ENCODE measurements at regions not wholly inside any gene's neighbourhood (a gene's known extent, or its start where the extent isn't known, plus 50 kb on each side); places are given as distances from the start of the nearest gene placed in this dataset.

DNA sequence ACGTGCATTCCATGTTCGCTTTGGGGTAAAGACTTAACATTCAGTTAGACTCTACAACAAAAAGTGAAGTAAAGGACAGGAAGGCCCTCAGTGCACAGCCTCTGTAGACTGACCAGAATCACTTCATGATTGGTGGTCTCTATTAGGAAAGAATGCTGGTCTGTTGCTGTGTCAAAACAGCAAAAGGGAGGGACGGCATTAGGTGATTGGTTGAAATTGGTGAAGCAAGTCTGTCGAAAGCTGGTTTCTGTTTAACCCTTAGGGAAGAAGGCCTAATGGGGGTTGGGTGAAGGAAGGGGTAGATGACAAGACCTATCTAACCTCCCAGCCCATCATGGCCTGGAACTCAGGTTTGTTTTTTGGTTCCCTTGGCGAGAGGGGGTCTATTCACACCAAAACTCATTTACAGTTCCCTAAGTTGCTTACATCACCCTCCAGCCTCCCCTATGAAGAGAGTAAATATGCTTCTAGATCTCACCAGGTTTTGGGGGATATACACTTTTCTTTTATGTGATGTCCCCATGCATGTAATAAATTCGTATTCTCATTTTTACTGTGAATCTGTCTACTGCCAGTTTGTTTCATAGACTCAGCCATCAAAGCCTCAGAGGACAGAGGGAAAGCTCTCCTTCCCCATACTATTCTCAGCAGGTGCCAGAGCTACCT, 65.6 kb downstream of the TMEM17 start:
- Histone ChIP-seq H3K27me3 (replicated peaks; ENCODE audit: control insufficient read depth, insufficient read depth, low read length) (no peaks in the 10 kb centered on the region), H3K4me3 (replicated peaks; ENCODE audit: low read depth, low read length) (no peak overlapping the region), H3K36me3 (ENCODE audit: control insufficient read depth, insufficient read depth, low read length) (no peaks in the 10 kb centered on the region)
- TF ChIP-seq, protein P1, sequence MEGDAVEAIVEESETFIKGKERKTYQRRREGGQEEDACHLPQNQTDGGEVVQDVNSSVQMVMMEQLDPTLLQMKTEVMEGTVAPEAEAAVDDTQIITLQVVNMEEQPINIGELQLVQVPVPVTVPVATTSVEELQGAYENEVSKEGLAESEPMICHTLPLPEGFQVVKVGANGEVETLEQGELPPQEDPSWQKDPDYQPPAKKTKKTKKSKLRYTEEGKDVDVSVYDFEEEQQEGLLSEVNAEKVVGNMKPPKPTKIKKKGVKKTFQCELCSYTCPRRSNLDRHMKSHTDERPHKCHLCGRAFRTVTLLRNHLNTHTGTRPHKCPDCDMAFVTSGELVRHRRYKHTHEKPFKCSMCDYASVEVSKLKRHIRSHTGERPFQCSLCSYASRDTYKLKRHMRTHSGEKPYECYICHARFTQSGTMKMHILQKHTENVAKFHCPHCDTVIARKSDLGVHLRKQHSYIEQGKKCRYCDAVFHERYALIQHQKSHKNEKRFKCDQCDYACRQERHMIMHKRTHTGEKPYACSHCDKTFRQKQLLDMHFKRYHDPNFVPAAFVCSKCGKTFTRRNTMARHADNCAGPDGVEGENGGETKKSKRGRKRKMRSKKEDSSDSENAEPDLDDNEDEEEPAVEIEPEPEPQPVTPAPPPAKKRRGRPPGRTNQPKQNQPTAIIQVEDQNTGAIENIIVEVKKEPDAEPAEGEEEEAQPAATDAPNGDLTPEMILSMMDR (IDR thresholded peaks at IDR 0.05; ENCODE audit: insufficient read depth, low read length, poor library complexity, severe bottlenecking), result no peak
- no peak for DNase-seq (ENCODE audit: extremely low read depth, insufficient read length)

DNA sequence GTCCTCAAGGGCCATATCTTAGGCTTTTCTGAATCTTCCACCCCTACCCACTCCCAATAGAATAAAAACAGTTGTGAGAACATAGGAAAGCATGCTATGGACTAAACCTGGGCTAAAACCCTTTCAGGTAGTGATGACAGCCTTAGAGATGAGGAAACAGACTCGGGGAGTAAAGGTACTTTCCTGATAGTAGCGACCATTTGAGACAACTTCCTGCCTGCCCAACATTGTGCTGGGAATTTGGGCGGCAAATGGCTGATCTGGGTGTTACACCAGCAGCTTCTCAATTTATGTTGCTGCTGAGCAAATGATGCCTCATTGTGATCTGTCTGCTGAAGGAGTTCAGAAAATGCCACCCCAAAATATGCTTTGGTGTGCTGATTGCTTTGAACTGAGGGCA, 66.6 kb downstream of the TMEM17 start:
- no peak for DNase-seq (ENCODE audit: extremely low read depth, insufficient read length)
- Histone ChIP-seq H3K36me3 (ENCODE audit: control insufficient read depth, insufficient read depth, low read length) (no peaks in the 10 kb centered on the region), H3K4me3 (replicated peaks; ENCODE audit: low read depth, low read length) (no peak overlapping the region), H3K27me3 (replicated peaks; ENCODE audit: control insufficient read depth, insufficient read depth, low read length) (no peaks in the 10 kb centered on the region)
- TF ChIP-seq, protein P1 (IDR thresholded peaks at IDR 0.05; ENCODE audit: insufficient read depth, low read length, poor library complexity, severe bottlenecking), result no peak

DNA sequence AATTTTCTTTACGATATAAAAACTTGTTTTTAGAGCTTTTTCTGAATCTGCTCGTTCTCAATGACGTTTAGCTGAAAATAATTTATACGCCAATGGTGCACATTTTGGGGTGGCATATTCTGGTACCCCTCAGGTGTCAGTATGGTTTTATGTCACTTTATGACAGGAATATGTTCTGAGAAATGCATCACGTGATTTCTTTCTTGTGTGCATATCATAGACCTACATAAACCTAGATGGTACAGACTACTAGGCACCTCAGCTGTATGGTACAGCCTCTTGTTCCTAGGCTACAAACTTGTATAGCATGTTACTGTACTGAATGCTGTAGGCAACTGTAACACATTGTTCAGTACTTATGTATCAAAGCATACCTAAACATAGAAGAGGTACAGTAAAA, 68.2 kb downstream of the TMEM17 start:
- no peak overlapping the region for H3K4me3 ChIP-seq (replicated peaks; ENCODE audit: low read depth, low read length)
- no peak for DNase-seq (ENCODE audit: extremely low read depth, insufficient read length)
- TF ChIP-seq, protein P1 (IDR thresholded peaks at IDR 0.05; ENCODE audit: insufficient read depth, low read length, poor library complexity, severe bottlenecking), result no peak
- no peaks in the 10 kb centered on the region for H3K36me3 ChIP-seq (ENCODE audit: control insufficient read depth, insufficient read depth, low read length)
- H3K27me3 ChIP-seq (replicated peaks; ENCODE audit: control insufficient read depth, insufficient read depth, low read length), result no peaks in the 10 kb centered on the region

DNA sequence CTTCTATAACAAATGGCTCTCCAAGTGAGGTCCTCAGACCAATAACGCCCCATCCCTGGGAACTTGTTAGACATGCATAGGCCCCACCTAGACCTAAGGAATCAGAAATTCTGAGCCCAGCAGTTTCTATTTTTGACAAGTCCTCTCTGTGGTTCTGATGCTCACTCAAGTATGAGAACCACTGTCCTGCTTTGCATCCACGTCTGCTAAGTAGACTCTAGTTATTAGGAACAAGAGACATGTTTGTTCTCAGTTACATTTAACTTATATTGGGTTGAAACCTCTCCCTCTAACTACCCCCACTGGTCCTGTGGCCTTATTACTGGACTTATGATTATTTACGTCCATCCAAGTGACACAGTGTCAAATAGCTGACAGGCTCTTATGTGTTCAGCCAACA, 70.3 kb downstream of the TMEM17 start:
- H3K36me3 ChIP-seq (ENCODE audit: control insufficient read depth, insufficient read depth, low read length), result no peaks in the 10 kb centered on the region
- no peak overlapping the region for H3K4me3 ChIP-seq (replicated peaks; ENCODE audit: low read depth, low read length)
- TF ChIP-seq, protein P1 (IDR thresholded peaks at IDR 0.05; ENCODE audit: insufficient read depth, low read length, poor library complexity, severe bottlenecking), result no peak
- no peak for DNase-seq (ENCODE audit: extremely low read depth, insufficient read length)
- H3K27me3 ChIP-seq (replicated peaks; ENCODE audit: control insufficient read depth, insufficient read depth, low read length), result no peaks in the 10 kb centered on the region

DNA sequence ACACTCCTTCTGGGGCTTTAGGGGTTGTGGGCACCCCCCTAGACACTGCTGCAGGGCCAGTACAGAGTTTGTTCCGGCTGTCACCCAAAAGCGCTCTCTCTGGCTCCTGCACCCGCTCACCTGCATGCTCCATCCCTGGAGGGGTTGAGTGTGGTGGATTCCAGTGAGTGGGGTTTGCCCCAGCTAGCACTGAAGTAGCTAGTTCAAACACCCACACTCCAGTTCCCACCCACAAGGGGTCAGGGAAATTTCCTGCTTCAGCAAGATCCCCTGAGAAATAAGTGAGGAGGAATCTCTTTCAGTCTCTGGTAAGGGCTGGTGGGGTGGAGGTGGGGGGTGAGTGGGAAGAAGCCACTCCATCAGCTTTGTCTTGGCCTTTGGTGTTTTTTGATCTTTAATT, 73.6 kb downstream of the TMEM17 start:
- TF ChIP-seq, protein P1 (IDR thresholded peaks at IDR 0.05; ENCODE audit: insufficient read depth, low read length, poor library complexity, severe bottlenecking), result no peak
- Histone ChIP-seq H3K27me3 (replicated peaks; ENCODE audit: control insufficient read depth, insufficient read depth, low read length) (no peaks in the 10 kb centered on the region), H3K4me3 (replicated peaks; ENCODE audit: low read depth, low read length) (no peak overlapping the region), H3K36me3 (ENCODE audit: control insufficient read depth, insufficient read depth, low read length) (no peaks in the 10 kb centered on the region)
- no peak for DNase-seq (ENCODE audit: extremely low read depth, insufficient read length)

DNA sequence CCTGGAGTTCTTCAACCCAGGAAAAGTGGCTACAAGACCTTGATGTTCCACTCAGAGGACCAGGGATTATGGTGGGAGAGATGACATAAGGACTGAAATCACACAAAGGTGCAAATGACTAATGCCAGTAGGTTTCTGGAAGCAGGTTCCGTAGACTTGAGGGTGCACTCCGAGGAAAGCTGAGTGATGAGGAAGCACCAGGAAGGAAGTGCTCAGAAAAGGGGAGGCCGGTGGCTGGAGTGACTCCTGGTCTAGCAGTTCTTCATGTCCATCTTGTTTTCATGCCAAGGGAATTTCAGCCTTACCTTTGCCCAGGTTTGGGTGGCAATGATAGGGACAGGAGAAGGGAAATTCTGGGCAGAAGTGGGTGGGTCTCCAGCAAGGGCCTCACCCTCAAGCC, 74.5 kb downstream of the TMEM17 start:
- TF ChIP-seq, protein P1 (IDR thresholded peaks at IDR 0.05; ENCODE audit: insufficient read depth, low read length, poor library complexity, severe bottlenecking), result no peak
- no peak for DNase-seq (ENCODE audit: extremely low read depth, insufficient read length)
- no peaks in the 10 kb centered on the region for H3K27me3 ChIP-seq (replicated peaks; ENCODE audit: control insufficient read depth, insufficient read depth, low read length)
- no peak overlapping the region for H3K4me3 ChIP-seq (replicated peaks; ENCODE audit: low read depth, low read length)
- H3K36me3 ChIP-seq (ENCODE audit: control insufficient read depth, insufficient read depth, low read length), result no peaks in the 10 kb centered on the region

Data from GM06990 (cell line).